DMS79 treated with DMSO at 0.1 percent for 48 hours (cell line): ENCODE measurements at regions not wholly inside any gene's neighbourhood (a gene's known extent, or its start where the extent isn't known, plus 50 kb on each side); places are given as distances from the start of the nearest gene placed in this dataset.
"Not testable (repeated sequence)": the region's sequence is repeated elsewhere in the genome, so short reads cannot be mapped to it uniquely, and the experiment has no call there.

Experiments
- DNase-seq: peaks from one replicate; lab custom pipeline; 2025; lab: John Stamatoyannopoulos, UW

GRCh38 chr4:115222061-115222460, 108.6 kb upstream of the NDST4 start:
- DNase-seq, result no peak

DNA sequence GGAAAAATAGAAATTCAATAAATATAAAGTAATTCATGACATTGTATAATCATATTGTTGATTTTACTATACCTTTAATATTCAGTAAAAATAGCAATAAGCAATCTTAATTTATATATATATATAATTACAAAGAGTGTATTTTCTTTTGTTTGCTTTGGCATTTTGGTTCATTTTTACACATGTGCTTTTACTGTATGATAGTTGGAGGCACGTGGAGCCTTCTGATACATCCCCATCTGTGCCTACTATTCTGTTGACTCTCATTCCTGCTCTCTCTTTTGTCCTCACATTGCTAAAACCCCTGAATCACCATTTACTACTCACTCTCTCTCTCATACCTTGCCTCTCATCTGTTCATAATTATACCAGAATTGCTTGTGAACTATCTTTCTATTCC, 106.4 kb upstream of the NDST4 start:
- DNase-seq, result no peak

DNA sequence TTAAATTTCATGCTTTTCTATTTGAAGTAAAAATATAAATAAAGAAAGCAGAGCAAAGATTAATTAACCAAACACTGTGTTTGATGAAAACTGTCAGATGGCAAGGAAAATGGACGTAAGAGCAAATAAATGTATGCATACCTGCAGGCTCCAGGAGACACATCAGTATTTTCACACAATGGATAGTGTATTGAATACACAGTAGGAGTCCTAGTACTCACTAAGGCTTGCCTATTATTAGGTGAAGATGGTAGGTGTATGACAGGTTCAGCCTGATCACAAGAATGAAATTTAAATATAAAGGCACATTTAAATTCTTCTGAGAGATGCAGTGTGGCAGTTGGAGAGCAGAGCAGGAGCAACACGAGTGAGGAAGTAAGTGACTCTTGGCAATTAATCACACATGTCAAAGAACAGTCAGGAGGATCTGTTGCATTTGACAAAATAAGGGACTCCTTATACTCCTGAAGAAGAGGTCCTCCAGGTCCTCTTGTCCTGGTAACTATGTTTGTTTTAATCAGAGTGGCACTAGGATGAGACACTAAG, 106.0 kb upstream of the NDST4 start:
- no peak for DNase-seq

GRCh38 chr4:115215935-115216334, 102.5 kb upstream of the NDST4 start:
- no peak for DNase-seq

GRCh38 chr4:115213716-115214115, 100.3 kb upstream of the NDST4 start:
- no peak for DNase-seq

DNA sequence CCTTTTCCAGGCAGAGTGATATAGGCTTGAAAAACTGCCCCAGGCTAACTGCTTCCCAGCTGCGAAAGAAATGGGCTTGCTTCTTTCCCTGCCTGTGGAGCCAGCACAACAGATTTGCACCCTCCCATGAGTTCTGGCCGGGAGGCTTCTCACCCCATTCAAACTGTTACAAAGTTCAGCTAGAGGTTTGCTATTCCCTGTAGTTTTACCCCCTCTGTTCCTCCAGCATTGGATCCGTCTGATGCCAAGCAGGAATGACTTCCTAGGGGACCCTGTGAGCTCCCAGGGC, 87.6 kb upstream of the NDST4 start:
- DNase-seq, result no peak

DNA sequence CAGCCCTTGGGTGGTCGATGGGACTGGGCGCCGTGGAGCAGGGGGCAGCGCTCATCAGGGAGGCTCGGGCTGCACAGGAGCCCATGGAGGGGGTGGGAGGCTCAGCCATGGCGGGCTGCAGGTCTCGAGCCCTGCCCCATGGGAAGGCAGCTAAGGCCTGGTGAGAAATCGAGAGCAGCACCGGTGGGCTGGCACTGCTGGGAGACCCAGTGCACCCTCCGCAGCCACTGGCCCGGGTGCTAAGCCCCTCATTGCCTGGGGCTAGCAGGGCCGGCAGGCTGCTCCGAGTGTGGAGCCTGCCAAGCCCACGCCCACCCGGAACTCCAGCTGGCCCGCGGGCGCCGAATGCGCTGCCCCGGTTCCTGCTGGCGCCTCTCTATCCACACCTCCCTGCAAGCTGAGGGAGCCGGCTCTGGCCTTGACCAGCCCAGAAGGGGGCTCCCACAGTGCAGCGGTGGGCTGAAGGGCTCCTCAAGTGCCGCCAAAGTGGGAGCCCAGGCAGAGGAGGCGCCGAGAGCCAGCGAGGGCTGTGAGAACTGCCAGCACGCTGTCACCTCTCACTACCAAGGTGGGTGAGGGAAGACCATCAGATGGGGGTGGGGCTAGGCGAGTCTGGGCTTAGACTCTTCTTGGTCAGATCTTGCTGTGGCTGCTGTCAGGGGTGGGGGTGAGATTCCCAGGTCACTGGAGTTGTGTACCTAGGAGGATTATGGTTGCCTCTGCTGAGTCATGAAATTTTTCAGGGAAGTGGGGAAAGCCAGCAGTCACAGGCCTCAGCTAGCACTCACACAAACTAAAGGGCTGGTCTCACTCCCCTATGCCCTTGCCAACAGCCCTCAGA, 87.0 kb upstream of the NDST4 start:
- DNase-seq, result not testable (repeated sequence)

- DNase-seq, result not testable (repeated sequence)
Observed at GRCh38 chr4:115194612-115195011, 81.2 kb upstream of the NDST4 start.

DNA sequence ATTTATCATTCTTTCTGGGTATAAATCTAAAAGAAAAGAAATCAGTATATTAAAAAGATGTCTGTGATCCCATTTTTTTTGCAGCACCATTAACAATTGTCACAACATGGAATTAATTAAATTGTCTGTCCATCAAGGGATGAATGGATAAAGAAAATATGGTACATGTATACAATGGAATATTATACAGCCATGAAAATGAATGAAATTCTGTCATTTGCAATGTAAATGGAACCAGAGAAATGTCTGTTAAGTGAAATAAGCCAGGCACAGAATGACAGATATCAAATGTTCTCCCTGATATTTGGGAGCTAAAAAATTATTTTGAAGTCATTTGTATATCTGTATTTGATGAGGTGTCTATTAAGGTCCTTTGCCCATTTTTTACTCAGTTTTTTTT, 77.1 kb upstream of the NDST4 start:
- DNase-seq, result no peak

DNA sequence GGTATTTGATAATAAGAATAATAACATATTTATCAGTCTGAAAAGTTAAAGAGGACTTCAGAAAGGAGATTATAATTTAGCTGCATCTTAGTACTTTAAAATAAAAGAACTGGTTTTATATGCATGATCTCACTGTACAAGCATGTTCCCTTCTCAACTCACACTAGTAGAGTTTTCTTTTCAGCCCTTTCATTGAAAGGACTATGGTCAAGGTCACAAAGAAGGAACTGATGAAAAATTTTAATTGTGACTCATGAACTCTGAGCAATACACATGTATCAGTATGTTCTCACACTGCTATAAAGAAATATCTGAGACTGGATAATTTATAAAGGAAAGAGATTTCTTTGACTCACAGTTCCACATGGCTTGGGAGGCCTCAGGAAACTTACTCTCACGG, 73.7 kb upstream of the NDST4 start:
- no peak for DNase-seq

DNA sequence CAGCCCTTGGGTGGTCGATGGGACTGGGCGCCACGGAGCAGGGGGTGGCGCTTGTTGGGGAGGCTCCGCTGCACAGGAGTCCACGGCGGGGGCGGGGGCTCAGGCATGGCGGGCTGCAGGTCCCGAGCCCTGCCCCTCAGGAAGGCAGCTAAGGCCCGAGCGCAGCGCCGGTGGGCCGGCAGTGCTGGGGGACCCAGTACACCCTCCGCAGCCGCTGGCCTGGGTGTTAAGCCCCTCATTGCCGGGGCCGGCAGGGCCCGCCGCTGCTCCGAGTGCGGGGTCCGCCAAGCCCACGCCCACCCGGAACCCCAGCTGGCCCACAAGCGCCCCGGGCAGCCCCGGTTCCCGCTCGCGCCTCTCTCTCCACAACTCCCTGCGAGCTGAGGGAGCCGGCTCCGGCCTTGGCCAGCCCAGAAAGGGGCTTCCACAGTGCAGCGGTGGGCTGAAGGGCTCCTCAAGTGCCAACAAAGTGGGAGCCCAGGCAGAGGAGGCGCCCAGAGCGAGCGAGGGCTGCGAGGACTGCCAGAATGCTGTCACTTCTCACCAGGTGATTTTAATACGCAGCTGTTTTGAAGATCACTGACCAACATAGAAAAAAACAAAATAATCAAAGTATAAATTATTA, 66.1 kb upstream of the NDST4 start:
- DNase-seq, result not testable (repeated sequence)

- not testable (repeated sequence) for DNase-seq
Observed at GRCh38 chr4:115178687-115179086, 65.3 kb upstream of the NDST4 start.

DNA sequence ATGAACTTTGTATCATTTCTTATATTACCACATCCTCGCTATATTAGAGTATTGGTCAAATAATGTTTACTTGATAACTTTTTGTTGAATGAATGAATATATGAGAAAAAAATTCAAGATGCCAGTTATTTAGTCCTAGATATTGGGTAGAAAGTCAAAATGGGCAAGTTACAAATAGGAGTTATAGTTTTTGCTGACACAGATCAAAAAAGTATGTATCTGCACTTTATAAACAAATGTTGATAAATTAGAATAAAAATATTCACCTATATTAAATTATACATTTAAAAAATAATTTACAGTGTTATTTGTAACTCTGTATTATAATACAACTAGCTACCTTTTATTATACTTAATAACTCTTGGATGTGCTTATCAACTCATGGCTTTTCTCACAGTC, 57.8 kb upstream of the NDST4 start:
- DNase-seq, result no peak

DNA sequence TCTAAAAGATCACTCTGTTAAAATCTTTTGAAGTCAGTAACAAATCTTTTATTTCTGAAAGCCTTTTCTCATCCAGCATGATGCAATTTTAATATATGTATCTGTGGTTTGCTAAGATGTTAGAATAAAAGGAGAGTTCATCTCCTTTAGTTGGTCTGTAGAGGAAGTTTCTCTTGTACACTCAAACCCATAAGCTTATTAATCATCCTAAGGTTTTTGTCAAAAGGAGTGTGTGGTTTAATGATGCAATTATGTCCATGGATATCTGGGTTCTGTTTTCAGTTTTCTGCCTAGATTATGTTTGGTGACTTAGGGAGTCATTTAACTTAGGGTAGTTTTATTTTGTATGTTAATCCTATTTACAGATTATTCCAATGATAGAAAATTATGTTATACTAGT, 52.1 kb upstream of the NDST4 start:
- DNase-seq, result no peak
